ENCODE measurements at regions not wholly inside any gene's neighbourhood (a gene's known extent, or its start where the extent isn't known, plus 50 kb on each side); places are given as distances from the start of the nearest gene placed in this dataset.

DNA sequence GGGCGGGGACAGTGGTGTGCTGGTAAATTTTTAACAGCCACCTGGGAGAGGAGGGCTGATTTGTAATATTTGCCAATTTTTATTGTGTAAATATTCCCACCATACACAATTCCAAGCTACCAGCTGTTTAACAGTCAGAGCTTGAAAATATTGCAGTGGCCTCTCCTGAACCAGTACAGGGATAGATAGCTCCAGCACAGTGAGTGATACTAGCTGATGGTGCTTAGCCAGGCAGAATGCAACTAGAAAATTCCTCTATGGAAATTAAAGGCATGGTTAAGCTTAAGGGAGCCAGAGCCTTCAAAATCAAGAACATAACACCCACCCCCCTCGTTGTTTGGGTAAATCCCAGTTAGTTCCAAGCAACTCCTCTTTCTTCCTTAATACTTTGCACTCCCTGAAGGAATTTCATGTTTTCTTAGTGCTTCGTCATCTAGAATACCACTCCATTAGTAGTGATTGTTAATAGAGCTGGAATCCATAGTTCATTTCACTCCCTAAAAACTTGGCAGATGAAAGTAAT, 96.6 kb downstream of the CYB561 start:
- DNase-seq, result no peak

DNA sequence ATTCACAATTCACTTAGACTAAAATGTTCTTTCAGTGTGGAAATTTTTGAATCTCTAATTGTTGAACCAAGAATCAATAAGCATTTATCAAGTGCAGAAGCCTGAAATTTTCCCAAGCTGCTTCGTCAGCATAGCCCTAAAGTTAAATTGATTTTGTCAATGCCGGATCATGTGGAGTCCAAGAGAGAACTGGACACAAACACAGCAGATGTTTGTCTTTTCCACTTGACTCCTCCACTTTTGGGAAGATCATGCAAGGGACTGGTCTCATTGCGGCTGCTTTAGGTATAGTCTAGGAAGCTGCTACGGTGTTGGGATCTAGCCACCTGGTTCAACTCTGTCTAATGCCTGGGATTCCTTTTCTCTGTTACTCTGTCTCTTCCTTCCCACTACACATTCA, 95.7 kb downstream of the CYB561 start:
- DNase-seq, result no peak

DNA sequence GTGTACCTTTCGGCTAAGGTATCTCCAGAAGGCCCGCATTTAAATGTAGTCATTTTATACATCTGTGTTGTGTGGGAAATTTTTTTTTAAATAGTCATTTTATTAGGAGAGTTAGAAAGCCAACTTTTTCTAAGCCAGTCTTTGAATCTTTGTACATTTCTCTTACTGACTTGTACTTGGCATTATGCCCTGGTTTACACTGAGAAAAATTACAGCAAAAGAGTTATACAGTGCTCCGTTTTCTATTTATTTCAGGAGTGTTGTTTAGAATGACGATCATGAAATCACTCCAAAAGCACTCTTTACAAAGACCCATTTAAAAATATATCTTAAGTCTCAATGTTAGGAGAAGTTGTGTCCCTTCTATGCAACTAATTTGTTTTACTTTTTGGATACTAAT, 91.8 kb downstream of the CYB561 start:
- DNase-seq, result no peak

DNA sequence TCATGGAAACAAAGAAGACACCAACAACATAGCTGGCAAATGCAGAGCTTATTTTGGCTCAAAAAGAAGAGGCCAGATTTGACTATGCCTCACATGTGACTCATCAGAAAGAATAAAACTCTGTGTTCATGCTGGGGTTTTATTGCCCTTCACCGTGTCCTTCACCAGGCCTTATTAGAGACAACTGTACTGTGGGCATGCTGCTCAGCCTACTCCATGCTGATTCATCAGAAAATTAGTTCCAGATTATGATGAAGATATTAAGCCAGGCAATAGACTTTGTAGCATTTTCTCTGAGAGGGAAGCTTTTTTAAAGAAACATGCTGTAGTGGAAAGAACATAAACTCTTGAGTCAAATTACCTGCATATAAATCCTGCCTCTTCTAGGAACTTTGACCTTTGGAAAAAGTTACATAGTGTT, 89.8 kb downstream of the CYB561 start:
- DNase-seq, result no peak

DNA sequence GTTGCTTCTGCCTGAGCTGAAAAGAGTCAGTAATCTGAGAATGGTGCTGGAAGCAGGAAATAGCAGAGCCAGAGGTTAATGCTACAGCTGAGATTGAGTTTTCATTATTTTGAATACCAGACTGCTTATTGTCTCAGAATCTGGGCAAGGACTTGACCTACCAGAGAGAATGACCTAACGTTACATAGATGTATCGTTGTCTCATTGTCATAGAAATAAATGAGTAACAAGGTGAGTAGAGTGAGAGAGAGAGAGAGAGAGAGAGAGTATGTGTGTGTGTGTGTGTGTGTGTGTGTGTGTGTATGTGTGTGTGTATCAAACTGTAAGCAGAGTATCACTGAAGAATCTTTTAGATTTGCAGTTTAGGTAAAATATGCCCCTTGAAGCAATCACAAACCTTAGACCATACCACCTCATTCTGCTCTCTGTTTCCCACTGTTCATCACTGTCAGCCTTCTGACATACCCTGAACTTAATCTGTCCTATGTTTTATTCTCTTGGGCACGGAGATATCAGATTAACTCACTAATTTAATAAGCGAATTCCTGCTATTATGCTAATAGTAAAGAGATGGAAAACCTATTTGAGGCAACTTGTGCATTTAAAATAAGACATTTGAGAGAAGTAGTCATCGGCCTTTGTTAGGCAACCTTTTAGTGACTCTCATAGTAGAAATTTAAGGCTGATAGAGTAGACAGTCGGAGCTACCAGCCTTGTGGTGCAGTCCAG, 87.8 kb downstream of the CYB561 start:
- DNase-seq, result no peak

DNA sequence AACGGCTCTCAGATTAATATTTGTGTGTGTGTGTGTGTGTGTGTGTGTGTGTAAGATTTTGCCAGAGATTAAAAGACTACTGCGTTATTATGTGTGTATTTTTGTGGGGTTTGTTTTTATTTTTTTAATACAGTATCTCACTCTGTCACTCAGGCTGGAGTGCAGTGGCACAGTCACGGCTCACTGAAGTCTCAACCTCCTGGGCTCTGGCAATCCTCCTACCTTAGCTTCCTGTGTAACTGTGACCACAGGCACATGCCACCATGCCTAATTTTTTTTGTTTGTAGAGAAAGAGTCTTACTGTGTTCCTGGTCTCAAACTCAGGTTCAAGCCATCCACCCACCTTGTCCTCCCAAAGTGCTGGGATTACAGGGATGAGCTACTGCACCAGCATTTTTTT, 87.2 kb downstream of the CYB561 start:
- no peak for DNase-seq

DNA sequence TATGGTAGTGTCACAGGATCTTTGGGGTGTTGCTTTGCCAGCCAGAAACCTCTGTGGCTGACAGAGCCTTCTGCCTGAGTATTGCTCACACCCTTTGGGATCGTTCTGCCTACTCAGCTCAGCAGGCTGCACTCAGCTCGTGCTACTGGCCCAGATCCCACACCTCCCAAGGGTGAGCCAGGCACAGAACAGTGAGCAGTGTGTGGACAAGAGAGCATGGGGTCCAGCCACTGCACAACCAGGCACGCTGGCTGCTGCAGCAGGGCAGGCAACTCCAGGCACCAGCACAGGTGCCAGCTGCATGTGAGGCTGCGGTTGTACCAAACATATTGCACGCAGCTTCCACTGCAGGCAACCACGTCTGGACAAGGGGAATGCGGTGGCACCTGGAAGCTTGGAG, 84.9 kb downstream of the CYB561 start:
- DNase-seq, result no peak

DNA sequence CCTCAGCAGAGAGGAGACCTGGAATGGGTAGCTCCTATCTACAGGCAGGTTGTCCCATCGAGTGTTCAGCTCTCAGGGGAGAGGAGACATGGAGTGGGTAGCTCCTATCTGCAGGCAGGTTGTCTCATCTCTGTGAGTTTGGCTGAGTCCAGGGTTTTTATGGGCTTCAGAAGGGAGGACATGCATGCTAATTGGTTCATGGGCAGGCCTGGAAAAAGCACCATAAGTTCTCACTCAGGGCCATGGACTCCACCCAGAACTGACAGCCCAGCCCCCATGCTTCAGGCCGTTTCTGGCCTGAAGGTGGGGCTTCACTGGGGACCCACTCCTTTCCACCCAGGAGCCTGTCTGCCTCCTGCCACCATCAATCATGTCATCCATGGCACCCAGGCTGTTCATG, 84.0 kb downstream of the CYB561 start:
- DNase-seq, result no peak

DNA sequence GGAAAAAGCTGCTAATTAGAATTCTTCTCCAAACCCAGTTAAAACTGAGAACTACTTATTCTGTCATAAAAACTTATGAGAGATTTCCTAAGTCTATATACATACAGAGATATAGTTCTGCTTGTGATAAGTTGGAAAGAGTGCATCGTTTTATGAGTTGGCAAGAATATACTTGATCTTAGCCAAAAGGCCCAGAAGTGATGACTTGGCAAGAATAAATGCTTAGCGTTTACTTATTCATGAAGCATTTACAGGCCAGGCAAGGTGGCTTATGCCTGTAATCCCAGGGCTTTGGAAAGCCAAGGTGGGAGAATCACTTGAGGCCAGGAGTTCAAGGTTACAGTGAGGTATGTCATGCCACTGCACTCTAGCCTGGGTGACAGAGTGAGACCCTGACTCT, 81.7 kb downstream of the CYB561 start:
- DNase-seq, result peak; percentile 11

DNA sequence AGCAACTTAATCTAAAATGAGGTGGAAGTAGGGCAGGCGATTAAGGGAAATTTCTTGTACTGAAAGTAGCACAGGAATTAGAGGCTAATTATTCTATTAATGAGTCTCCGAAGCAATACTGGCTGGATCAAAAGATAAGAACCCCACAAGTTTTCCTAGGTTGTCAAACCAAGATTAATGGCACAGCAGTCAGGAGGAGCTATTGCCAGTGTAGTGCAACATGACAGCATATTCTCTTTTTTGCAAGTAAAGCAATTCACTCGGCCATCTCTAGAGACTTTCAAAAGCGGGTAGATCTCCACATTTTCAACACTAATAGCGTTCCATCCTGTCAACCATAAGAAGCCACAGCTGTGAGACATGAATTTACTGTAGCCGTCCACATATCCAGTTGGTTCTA, 81.2 kb downstream of the CYB561 start:
- no peak for DNase-seq

DNA sequence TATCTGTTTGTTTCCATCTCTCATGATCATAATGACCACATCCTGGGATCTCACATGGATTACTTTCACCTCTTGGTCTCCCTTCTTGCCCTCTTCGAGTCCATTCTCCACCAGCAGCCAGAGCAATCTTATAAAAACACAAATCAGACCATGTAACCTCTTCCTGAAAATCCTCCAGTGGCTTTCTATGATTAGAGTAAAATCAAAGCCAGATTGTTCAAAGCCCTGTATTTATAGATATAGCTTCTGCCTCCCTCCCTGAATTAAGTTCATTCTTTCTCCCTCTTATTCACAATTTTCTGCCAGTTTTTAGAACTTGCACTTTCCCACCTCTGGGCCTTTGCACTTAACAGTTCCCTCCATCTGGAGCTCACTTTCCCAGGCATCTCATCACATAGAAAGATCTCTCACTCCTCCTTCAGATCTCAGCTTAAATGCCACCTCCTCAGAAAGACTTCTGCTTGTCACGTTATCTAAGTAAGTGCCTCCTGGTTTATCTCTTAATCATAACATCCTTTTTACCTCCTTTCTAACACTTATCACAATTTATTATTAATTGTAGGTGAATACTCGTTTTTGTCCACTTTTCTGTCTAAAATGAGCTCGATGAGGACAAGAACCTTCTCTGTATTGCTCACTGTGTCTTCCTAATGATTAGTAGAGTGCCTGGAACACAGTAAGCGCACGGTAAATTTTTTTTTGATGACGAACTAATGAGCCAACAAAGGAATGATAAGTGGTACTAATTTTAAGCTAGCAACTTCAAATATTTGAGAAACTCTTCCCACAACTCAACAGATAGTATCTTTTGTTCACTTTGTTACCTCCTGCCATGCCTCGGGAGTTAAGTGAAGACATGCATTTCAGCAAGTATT, 80.5 kb downstream of the CYB561 start:
- DNase-seq, result no peak

DNA sequence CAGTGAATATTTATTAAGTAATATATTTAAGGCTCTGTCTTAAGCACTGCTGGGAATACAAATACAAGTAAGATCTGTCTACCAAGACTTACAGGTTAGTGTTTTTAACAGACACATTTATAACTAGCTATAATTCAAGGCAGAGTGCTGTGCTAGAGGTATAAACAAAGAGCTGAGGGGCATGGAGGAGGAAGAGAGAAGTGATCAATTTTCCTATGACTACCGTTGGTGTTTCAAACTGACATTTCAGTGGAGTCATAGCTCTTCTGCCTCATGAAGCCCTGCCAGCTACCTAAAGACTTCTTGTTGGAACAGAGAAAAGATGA, 79.9 kb downstream of the CYB561 start:
- DNase-seq, result no peak

DNA sequence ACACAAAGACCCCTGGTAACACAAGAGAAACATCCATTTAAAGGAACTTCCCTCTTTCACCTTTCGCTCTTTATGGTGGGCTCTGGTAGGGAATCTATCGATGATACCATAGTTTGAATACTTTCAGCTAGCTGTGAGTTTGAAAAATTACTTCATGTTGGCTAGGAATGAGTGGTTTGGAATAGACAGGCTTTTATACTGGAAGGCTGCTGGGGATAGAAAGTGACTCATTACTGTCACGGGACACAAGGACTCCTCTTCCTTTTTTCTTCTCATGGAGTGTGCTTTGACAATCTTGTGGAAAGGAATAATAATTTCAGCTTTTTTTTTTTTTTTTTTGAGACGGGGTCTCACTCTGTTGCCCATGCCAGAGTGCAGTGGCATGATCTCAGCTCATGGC, 76.9 kb downstream of the CYB561 start:
- DNase-seq, result no peak

DNA sequence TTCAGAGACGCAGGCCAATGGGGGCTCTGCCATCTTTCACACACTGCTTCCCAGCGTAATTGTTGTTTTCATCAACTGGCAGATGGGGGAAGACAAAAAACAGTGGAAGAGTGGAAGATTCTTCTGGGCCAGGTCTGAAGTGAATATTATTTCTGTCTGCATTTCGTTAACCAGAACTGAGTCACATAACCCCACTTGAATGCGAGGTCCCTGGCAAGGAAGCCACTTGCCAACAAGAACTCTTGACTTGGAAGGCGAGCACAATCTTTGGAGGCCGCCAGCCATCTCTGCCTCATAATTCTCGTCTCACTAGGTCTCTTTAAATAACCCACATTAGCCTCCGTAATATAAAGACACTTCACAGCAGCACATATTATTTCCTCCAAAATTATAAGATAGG, 75.4 kb downstream of the CYB561 start:
- no peak for DNase-seq

DNA sequence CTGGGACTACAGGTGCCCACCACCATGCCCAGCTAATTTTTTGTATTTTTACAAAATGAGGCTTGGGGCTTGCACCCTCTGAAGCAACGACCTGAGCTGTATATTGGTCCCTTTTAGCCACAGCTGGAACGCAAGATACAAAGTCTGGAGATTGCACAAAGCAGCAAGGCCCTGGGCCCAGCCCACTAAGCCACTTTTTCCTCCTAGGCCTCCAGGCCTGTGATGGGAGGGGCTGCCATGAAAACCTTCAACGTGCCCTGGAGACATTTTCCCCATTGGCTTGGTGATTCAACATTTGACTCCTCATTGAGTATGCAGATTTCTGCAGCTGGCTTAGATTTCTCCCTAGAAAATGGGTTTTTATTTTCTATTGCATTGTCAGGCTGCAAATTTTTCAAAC, 69.2 kb downstream of the CYB561 start:
- no peak for DNase-seq

DNA sequence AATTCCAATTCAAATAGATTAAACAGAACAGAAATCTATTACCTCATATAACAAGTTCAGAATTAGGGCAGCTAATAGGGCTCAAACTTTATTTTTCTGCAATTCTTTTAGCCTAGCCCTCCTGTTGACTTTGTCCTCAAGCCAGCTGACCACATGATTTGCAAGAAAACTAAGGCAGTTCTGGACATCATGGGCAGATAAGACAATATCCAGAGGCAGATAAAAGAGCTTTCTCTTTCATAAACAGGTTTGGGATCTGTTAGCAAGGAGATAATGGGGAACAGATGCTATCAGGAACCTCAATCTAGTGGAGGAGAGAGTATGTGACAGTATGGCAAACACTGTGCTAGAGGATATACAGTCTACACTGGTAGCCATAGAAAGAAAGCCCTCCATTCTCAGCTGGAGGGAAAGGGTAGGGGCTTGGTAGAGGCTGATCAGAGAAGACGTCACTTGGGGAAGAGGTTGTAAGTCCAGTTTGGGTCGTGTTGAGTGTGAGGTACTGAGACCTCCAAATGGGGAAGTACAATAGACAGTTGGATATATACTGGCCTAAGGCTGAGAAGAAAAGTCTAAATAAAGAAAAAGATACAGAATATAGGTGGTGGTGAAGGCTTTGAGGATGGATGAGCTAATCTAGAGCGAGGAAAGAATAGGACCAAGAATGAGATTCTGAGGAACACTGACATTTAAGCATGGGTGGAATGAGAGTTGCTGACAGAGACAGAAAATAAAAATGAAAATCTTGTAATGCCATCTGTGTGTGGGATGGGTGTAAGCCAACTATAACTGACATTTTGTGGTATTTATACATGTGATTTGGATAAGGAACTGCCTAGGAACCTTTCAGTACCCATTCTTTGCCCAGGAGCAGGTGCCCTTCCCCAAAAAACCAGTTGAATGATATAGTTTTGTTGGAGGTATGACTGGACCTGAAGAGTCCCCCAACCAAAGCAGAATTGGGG, 67.4 kb downstream of the CYB561 start:
- DNase-seq, result no peak

DNA sequence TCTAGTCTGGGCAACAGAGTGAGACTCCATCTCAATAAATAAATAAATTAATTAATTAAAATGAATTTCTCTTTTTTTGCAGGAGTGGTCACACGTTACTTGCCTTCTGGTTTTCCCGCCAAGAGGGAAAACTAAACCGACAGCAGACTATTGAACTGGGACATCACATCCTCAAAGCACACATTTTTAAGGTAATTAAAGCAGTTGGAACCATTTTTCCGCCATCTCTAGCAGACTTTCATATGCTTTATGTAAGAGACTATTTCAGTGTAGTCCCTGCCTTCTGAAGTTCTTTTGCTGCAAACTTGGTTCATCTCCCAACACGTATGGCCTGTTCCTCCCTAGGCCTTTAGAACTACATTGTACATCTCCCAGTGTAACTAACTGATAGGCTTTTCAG, 66.5 kb downstream of the CYB561 start:
- no peak for DNase-seq

DNA sequence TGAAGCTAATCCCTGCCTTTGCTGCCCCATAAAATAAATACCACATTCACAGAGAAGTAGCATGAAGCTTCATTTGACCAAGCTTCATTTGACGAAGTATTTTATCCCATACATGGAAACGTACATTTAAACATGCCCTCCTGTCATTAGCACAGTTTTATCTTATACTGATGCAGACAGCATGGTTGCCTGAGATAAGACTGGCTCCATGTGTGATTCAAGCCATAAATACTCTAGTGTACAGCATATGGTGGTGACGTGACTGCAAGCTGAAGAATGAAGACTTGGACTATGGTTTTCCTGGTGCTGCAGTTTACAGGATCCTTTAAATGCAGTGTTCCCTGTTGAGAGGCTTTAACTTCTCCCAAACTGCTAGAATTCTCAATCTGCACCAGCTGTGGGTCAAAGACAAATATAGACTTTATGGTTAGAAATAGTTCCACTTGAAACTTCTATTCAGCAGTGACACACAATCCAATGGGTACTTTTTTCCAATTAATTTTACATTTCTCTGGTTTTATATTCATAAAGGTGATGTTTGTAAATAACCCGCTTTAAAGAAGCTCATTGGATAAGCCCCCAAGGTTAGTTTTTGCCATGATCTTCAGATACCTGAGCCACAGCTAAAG, 64.9 kb downstream of the CYB561 start:
- no peak for DNase-seq

DNA sequence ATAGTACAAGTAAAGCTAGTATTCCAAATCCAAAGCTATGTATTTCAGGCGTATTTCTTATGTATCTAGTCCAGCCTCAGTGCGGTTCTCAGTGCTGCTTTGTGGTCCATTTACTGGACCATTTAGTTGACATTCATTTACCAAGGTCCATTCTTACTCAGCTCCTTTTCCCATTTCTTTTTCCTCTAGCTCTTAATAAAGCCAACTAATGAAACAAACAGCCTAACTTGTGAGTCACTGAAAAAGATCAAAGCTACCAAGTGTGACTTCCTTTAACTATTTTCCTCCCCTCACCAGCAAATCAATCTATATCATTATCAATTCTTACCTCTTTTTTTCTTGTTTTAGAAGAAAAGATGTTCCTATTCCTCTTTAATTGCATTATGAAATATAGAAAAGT, 64.0 kb downstream of the CYB561 start:
- no peak for DNase-seq

Measured in RPMI8226 (cell line).